ENCODE measurements at regions not wholly inside any gene's neighbourhood (a gene's known extent, or its start where the extent isn't known, plus 50 kb on each side); places are given as distances from the start of the nearest gene placed in this dataset.

GRCh38 chr18:28823506-28824182 lies 646.7 kb upstream of the CDH2 start:
- H3K9me3 ChIP-seq (ENCODE audit: low read depth, low read length, poor library complexity, severe bottlenecking): no peaks in the 10 kb centered on the region
- no peak overlapping the region for H3K4me3 ChIP-seq (ENCODE audit: low read depth, low read length, poor library complexity, severe bottlenecking)
- H3K27me3 ChIP-seq (replicated peaks; ENCODE audit: insufficient read depth, low read depth, low read length, poor library complexity): no peaks in the 10 kb centered on the region
- TF ChIP-seq EZH2 (IDR thresholded peaks at IDR 0.05; ENCODE audit: borderline replicate concordance, low read depth, low read length, poor library complexity, severe bottlenecking) (no peak), CTCF (conservative IDR thresholded peaks at IDR 0.05; ENCODE audit: low read depth, low read length) (no peak)
- POLR2A ChIA-PET (ENCODE audit: low non-redundant PET): no interaction called here
- no peaks in the 10 kb centered on the region for H3K4me1 ChIP-seq (ENCODE audit: insufficient read depth, low read length, poor library complexity, severe bottlenecking)
- CTCF ChIA-PET: no interaction called here
- intact Hi-C loops (cut with micrococcal nuclease; ENCODE audit: unreplicated experiment): no loop called here
- no peak overlapping the region for H3K27ac ChIP-seq (ENCODE audit: low read depth, low read length, poor library complexity, severe bottlenecking)
- no peaks in the 10 kb centered on the region for H3K36me3 ChIP-seq (ENCODE audit: insufficient read depth, low read length, poor library complexity, severe bottlenecking)
- no TSS peak for BruUV-seq (replicated peaks)
- no peak for DNase-seq (ENCODE audit: low spot score)

- H3K9me3 ChIP-seq (ENCODE audit: low read depth, low read length, poor library complexity, severe bottlenecking): no peaks in the 10 kb centered on the region
- intact Hi-C loops (cut with micrococcal nuclease; ENCODE audit: unreplicated experiment): no loop called here
- no peaks in the 10 kb centered on the region for H3K4me1 ChIP-seq (ENCODE audit: insufficient read depth, low read length, poor library complexity, severe bottlenecking)
- ChIA-PET POLR2A (ENCODE audit: low non-redundant PET) (no interaction called here), CTCF (no interaction called here)
- TF ChIP-seq CTCF (conservative IDR thresholded peaks at IDR 0.05; ENCODE audit: low read depth, low read length): no peak
- no peak for TF ChIP-seq EZH2 (IDR thresholded peaks at IDR 0.05; ENCODE audit: borderline replicate concordance, low read depth, low read length, poor library complexity, severe bottlenecking)
- H3K36me3 ChIP-seq (ENCODE audit: insufficient read depth, low read length, poor library complexity, severe bottlenecking): no peaks in the 10 kb centered on the region
- no peak for DNase-seq (ENCODE audit: low spot score)
- no peak overlapping the region for H3K27ac ChIP-seq (ENCODE audit: low read depth, low read length, poor library complexity, severe bottlenecking)
- no TSS peak for BruUV-seq (replicated peaks)
- no peak overlapping the region for H3K4me3 ChIP-seq (ENCODE audit: low read depth, low read length, poor library complexity, severe bottlenecking)
- H3K27me3 ChIP-seq (replicated peaks; ENCODE audit: insufficient read depth, low read depth, low read length, poor library complexity): no peaks in the 10 kb centered on the region
Measured at GRCh38 chr18:28820353-28820752, 643.4 kb upstream of the CDH2 start.

GRCh38 chr18:28816155-28816554 lies 639.2 kb upstream of the CDH2 start:
- ChIA-PET CTCF (no interaction called here), POLR2A (ENCODE audit: low non-redundant PET) (no interaction called here)
- no peak for DNase-seq (ENCODE audit: low spot score)
- intact Hi-C loops (cut with micrococcal nuclease; ENCODE audit: unreplicated experiment): no loop called here
- no peak for TF ChIP-seq EZH2 (IDR thresholded peaks at IDR 0.05; ENCODE audit: borderline replicate concordance, low read depth, low read length, poor library complexity, severe bottlenecking)
- no peak for TF ChIP-seq CTCF (conservative IDR thresholded peaks at IDR 0.05; ENCODE audit: low read depth, low read length)
- Histone ChIP-seq H3K36me3 (ENCODE audit: insufficient read depth, low read length, poor library complexity, severe bottlenecking) (no peaks in the 10 kb centered on the region), H3K27me3 (replicated peaks; ENCODE audit: insufficient read depth, low read depth, low read length, poor library complexity) (no peaks in the 10 kb centered on the region), H3K27ac (ENCODE audit: low read depth, low read length, poor library complexity, severe bottlenecking) (no peak overlapping the region), H3K4me3 (ENCODE audit: low read depth, low read length, poor library complexity, severe bottlenecking) (no peak overlapping the region), H3K4me1 (ENCODE audit: insufficient read depth, low read length, poor library complexity, severe bottlenecking) (no peaks in the 10 kb centered on the region), H3K9me3 (ENCODE audit: low read depth, low read length, poor library complexity, severe bottlenecking) (no peaks in the 10 kb centered on the region)
- no TSS peak for BruUV-seq (replicated peaks)

Data from A673 (cell line).